Natural killer cell (primary cell): ENCODE measurements at regions not wholly inside any gene's neighbourhood (a gene's known extent, or its start where the extent isn't known, plus 50 kb on each side); places are given as distances from the start of the nearest gene placed in this dataset.
"Not testable (repeated sequence)": the region's sequence is repeated elsewhere in the genome, so short reads cannot be mapped to it uniquely, and the experiment has no call there.

ENCODE experiments used
- ATAC-seq, 3 donors: fragments of 150-1000 bp in 2 of 3; fragments of 200-7000 bp in 1 of 3; cut with Tn5 transposase; 1 replicate in 1 of 3; 2 replicates in 2 of 3; pipeline ENCODE4 v1.10.0; 2021; ENCODE audit warnings: mild to moderate bottlenecking in 2 of 3, moderate library complexity in 2 of 3
- DNase-seq, 2 donors: peaks; one replicate each; pipeline versions ENCODE4 v3.0.0 to v3.0.0-alpha.2; 2013 to 2021; ENCODE audit warnings: mixed read lengths in 1 of 2
- H3K27ac ChIP-seq: one replicate; pipeline ENCODE4 v1.5.1; 2013; ENCODE audit warnings: mild to moderate bottlenecking, low read length
- H3K27me3 ChIP-seq: one replicate; pipeline ENCODE4 v1.6.1; 2013; ENCODE audit warnings: low read length; ENCODE audit not compliant: control insufficient read depth, insufficient read depth
- H3K36me3 ChIP-seq: one replicate; pipeline ENCODE4 v1.6.1; 2013; ENCODE audit warnings: low read length; ENCODE audit not compliant: control insufficient read depth, insufficient read depth
- H3K4me1 ChIP-seq: one replicate; pipeline ENCODE4 v1.6.1; 2013; ENCODE audit warnings: low read length; ENCODE audit not compliant: control insufficient read depth, insufficient read depth
- H3K4me3 ChIP-seq: one replicate; pipeline ENCODE4 v1.5.1; 2013; ENCODE audit warnings: low read length
- H3K9me3 ChIP-seq: one replicate; pipeline ENCODE4 v1.6.1; 2013; ENCODE audit warnings: low read length; ENCODE audit not compliant: control insufficient read depth, insufficient read depth
- H3K27ac Mint-ChIP-seq, 2 donors: one replicate each; pipeline ENCODE4 v1.8.0; 2022; ENCODE audit warnings: mild to moderate bottlenecking in 2 of 2, mixed read lengths in 2 of 2, moderate library complexity in 1 of 2
- H3K27me3 Mint-ChIP-seq, 2 donors: one replicate each; pipeline ENCODE4 v1.8.0; 2022; ENCODE audit warnings: low read depth in 2 of 2, mixed read lengths in 2 of 2
- H3K36me3 Mint-ChIP-seq: one replicate; pipeline ENCODE4 v1.8.0; 2022; ENCODE audit warnings: mixed read lengths
- H3K4me1 Mint-ChIP-seq, 2 donors: one replicate each; pipeline ENCODE4 v1.8.0; 2022; ENCODE audit warnings: mixed read lengths in 2 of 2
- H3K4me3 Mint-ChIP-seq: one replicate; pipeline ENCODE4 v1.8.0; 2022; ENCODE audit warnings: mild to moderate bottlenecking, moderate library complexity, mixed read lengths
- H3K9me3 Mint-ChIP-seq, 2 donors: one replicate each; pipeline ENCODE4 v1.8.0; 2022; ENCODE audit warnings: mixed read lengths in 2 of 2
- CTCF ChIP-seq: fragments of 200-600 bp; IDR thresholded peaks from one replicate; pipeline ENCODE4 v1.8.0; 2022; ENCODE audit warnings: antibody characterized with exemption
- WGBS: methylation state at CpG from one replicate; pipeline ENCODE4 v1.1.7; 2013; ENCODE audit warnings: missing lambda C conversion rate; ENCODE audit not compliant: insufficient coverage; 5-methylcytosine and 5-hydroxymethylcytosine counted together
- intact Hi-C: fragments of 100-400 bp; cut with micrococcal nuclease; formaldehyde crosslinking; loops from one replicate; pipeline ENCODE4 v1.14.2; 2022

DNA sequence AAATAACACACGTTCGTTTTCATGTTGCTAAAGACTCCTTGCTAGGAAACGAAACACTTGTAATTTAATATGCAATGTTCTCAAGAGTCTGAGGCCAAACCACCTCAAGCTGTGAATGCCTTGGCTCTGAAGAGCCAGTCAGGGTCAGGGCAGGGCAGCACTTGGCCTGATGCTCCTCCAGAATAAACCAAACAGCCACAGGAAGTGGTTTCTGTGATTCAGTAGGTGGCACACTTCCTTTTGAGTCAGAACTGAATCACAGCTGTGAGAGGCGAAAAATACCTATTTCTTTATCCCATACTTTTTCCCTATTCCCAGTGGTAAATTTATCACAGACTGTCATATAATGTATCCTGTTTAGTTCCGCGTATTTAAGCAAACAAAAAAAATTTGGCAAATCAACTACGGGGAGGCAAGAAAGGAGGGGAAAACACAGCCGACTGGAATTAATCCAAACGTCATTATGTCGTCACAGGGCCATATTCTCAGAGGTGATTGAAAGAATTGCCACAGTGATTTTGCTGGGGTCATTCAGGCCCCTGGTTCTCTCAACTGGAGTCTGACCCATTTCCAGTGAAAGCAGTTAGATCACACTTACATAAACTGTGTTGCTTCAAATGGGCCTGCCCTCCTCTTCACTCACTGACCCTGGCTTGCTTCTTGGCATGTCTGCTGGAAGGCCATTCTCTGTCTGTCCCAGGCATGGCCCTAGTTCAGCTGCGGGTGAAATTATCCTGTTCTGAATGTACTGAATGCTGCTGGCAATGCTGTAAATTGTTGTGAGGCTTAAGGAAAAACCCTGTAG lies 71.2 kb downstream of the ARRDC3 start:
- H3K4me1 ChIP-seq, result peaks cover 50% of the 10 kb centered on the region
- H3K4me1 Mint-ChIP-seq, result peaks cover 40 to 48% of the 10 kb centered on the region in 2 donors

GRCh38 chr5:91311168-91311696 lies 71.9 kb downstream of the ARRDC3 start:
- peaks cover 40 to 48% of the 10 kb centered on the region in 2 donors for H3K4me1 Mint-ChIP-seq

More for the DNA sequence above, 71.2 kb downstream of the ARRDC3 start:
- peak overlapping the region; percentile 77 for H3K27ac ChIP-seq
- DNase-seq (peak; percentile 60 to 87), ATAC-seq (peak; percentile 70 to 87 (median 82))
- no peaks in the 10 kb centered on the region for H3K36me3 ChIP-seq
- H3K4me3 ChIP-seq, result no peak overlapping the region
- H3K27me3 ChIP-seq, result no peaks in the 10 kb centered on the region
- peak overlapping the region; percentile 82 for H3K4me3 Mint-ChIP-seq
- H3K36me3 Mint-ChIP-seq, result no peaks in the 10 kb centered on the region
- no peaks in the 10 kb centered on the region for H3K27me3 Mint-ChIP-seq
- intact Hi-C loops, result loop anchor here (1.0 to 5.0 kb wide), 2 partner anchors 32 to 45 kb away; no protein-coding TSS in a partner anchor
- no peaks in the 10 kb centered on the region for H3K9me3 ChIP-seq
- H3K27ac Mint-ChIP-seq, result peak overlapping the region; percentile 79 to 88
- no peaks in the 10 kb centered on the region for H3K9me3 Mint-ChIP-seq
- 7% methylated on average over 11 of the region's 11 CpGs for WGBS
- no peak for TF ChIP-seq CTCF

DNA sequence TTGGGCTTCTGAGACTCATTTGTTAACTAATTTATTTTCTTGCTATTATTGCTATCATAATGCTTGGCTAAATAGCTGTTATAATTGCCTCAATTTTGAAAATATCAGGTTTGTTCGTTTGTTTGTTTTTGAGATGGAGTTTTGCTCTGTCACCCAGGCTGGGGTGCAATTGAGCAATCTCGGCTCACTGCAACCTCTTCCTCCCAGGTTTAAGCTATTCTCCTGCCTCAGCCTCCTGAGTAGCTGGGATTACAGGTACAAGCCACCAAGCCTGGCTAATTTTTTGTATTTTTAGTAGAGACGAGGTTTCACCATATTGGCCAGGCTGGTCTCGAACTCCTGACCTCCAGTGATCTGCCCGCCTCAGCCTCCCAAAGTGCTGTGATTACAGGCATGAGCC lies 75.0 kb downstream of the ARRDC3 start:
- H3K27ac ChIP-seq, result not testable (repeated sequence)

More at GRCh38 chr5:91311168-91311696, 71.9 kb downstream of the ARRDC3 start:
- Mint-ChIP-seq H3K27me3 (no peaks in the 10 kb centered on the region), H3K36me3 (no peaks in the 10 kb centered on the region), H3K4me3 (peak overlapping the region; percentile 82), H3K27ac (peak overlapping the region; percentile 79 to 88), H3K9me3 (no peaks in the 10 kb centered on the region)
- Histone ChIP-seq H3K4me3 (no peak overlapping the region), H3K4me1 (peaks cover 50% of the 10 kb centered on the region), H3K27ac (peak overlapping the region; percentile 77), H3K9me3 (no peaks in the 10 kb centered on the region), H3K36me3 (no peaks in the 10 kb centered on the region), H3K27me3 (no peaks in the 10 kb centered on the region)
- ATAC-seq (peak in 2 of 3 donors; percentile 4 to 5), DNase-seq (peak in 1 of 2 donors; percentile 20)
- TF ChIP-seq CTCF, result no peak
- intact Hi-C loops, result loop anchor here (1.0 to 5.0 kb wide), 2 partner anchors 31 to 44 kb away; no protein-coding TSS in a partner anchor
- 53% methylated on average over 4 of the region's 5 CpGs for WGBS

GRCh38 chr5:91307048-91307447 lies 76.1 kb downstream of the ARRDC3 start:
- no peak for TF ChIP-seq CTCF
- Histone ChIP-seq H3K36me3 (no peaks in the 10 kb centered on the region), H3K9me3 (no peaks in the 10 kb centered on the region), H3K4me1 (peaks cover 22% of the 10 kb centered on the region), H3K4me3 (no peak overlapping the region), H3K27me3 (no peaks in the 10 kb centered on the region), H3K27ac (no peak overlapping the region)
- ATAC-seq, result no peak
- Mint-ChIP-seq H3K27me3 (no peaks in the 10 kb centered on the region), H3K36me3 (no peaks in the 10 kb centered on the region), H3K4me3 (no peak overlapping the region), H3K27ac (no peak overlapping the region), H3K4me1 (peaks cover 15 to 16% of the 10 kb centered on the region in 2 donors), H3K9me3 (no peaks in the 10 kb centered on the region)
- 99% methylated on average over 4 of the region's 4 CpGs for WGBS
- intact Hi-C loops, result no loop called here
- DNase-seq, result no peak

More for the DNA sequence above, 75.0 kb downstream of the ARRDC3 start:
- intact Hi-C loops, H3K9me3 ChIP-seq, H3K27me3 ChIP-seq, H3K27me3 Mint-ChIP-seq, H3K36me3 ChIP-seq, H3K9me3 Mint-ChIP-seq, H3K27ac Mint-ChIP-seq, H3K36me3 Mint-ChIP-seq, ATAC-seq, H3K4me3 ChIP-seq, H3K4me3 Mint-ChIP-seq, DNase-seq: not testable (repeated sequence)
- H3K4me1 ChIP-seq, result peaks cover 31% of the 10 kb centered on the region
- peaks cover 26 to 27% of the 10 kb centered on the region in 2 donors for H3K4me1 Mint-ChIP-seq
- WGBS, result 88% methylated on average over 5 of the region's 5 CpGs
